GM12878 (cell line): ENCODE measurements at regions not wholly inside any gene's neighbourhood (a gene's known extent, or its start where the extent isn't known, plus 50 kb on each side); places are given as distances from the start of the nearest gene placed in this dataset.

ENCODE experiments used
- ATF7 ChIP-seq: fragments of 450-650 bp; IDR thresholded peaks from 2 replicates; pipeline ENCODE4 v1.6.1; 2016; ENCODE audit warnings: low read depth, mild to moderate bottlenecking
- BRCA1 ChIP-seq: IDR thresholded peaks from 2 replicates; pipeline ENCODE4 v1.6.1; 2011; ENCODE audit warnings: low read depth, low read length, improper control_type of control experiment
- CBX5 ChIP-seq: sonication (generic); IDR thresholded peaks from 2 replicates; pipeline ENCODE4 v1.6.1; 2016; ENCODE audit warnings: low read depth, moderate library complexity, mild to moderate bottlenecking, inconsistent platforms
- E4F1 ChIP-seq: fragments of 450-650 bp; IDR thresholded peaks from 2 replicates; pipeline ENCODE4 v1.6.1; 2018; ENCODE audit warnings: borderline replicate concordance, mild to moderate bottlenecking; ENCODE audit not compliant: partially characterized antibody
- HDAC2 ChIP-seq: fragments of 200-600 bp; sonication (generic); IDR thresholded peaks from 2 replicates; pipeline ENCODE4 v1.6.1; 2017
- PKNOX1 ChIP-seq: fragments of 450-650 bp; IDR thresholded peaks from 2 replicates; pipeline ENCODE4 v1.6.1; 2016; ENCODE audit warnings: mild to moderate bottlenecking
- RAD51 ChIP-seq: fragments of 450-650 bp; IDR thresholded peaks from 2 replicates; pipeline ENCODE4 v1.6.1; 2016; ENCODE audit warnings: moderate library complexity, mild to moderate bottlenecking, inconsistent platforms
- RELB ChIP-seq: fragments of 450-650 bp; IDR thresholded peaks from 2 replicates; pipeline ENCODE4 v1.6.1; 2017; ENCODE audit warnings: low read depth, mild to moderate bottlenecking, moderate library complexity
- SIN3A ChIP-seq: IDR thresholded peaks from 2 replicates; pipeline ENCODE4 v1.6.1; 2012; ENCODE audit warnings: low read depth, low read length, improper control_type of control experiment
- SMAD5 ChIP-seq: IDR thresholded peaks from 2 replicates; pipeline ENCODE4 v1.6.1; 2016; ENCODE audit warnings: antibody characterized with exemption, low read depth
- ZNF687 ChIP-seq: fragments of 450-650 bp; IDR thresholded peaks from 2 replicates; pipeline ENCODE4 v1.6.1; 2017; ENCODE audit warnings: mild to moderate bottlenecking, moderate library complexity

GRCh38 chr11:92890846-92891245, 78.6 kb upstream of the MTNR1B start (continued):
- TF ChIP-seq E4F1 (no peak), RELB (no peak), SIN3A (no peak), ZNF687 (no peak), RAD51 (no peak), ATF7 (no peak), PKNOX1 (no peak), BRCA1 (no peak), SMAD5 (no peak), HDAC2 (no peak), CBX5 (no peak)
